ENCODE measurements at regions not wholly inside any gene's neighbourhood (a gene's known extent, or its start where the extent isn't known, plus 50 kb on each side); places are given as distances from the start of the nearest gene placed in this dataset.

DNA sequence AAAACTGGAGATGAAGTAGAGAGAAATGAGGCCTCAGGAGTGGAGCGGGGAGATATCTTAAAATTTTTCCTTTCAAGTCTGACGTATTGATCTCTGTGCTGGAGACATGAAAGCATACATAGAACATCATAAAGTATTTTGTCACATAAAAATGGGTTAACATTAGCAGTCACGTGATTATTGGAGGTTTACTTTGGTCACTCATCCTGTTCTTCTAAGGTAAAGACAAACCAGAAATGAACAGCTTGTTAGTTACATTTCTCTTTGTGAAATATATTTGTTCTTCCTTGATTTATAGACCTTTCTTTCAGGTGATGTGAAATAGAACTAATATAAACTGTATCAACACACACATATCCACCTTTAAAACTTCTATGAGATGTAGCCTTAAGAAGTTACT lies 324.1 kb downstream of the SQOR start:
- TF ChIP-seq, protein P1, sequence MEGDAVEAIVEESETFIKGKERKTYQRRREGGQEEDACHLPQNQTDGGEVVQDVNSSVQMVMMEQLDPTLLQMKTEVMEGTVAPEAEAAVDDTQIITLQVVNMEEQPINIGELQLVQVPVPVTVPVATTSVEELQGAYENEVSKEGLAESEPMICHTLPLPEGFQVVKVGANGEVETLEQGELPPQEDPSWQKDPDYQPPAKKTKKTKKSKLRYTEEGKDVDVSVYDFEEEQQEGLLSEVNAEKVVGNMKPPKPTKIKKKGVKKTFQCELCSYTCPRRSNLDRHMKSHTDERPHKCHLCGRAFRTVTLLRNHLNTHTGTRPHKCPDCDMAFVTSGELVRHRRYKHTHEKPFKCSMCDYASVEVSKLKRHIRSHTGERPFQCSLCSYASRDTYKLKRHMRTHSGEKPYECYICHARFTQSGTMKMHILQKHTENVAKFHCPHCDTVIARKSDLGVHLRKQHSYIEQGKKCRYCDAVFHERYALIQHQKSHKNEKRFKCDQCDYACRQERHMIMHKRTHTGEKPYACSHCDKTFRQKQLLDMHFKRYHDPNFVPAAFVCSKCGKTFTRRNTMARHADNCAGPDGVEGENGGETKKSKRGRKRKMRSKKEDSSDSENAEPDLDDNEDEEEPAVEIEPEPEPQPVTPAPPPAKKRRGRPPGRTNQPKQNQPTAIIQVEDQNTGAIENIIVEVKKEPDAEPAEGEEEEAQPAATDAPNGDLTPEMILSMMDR (IDR thresholded peaks at IDR 0.05), result no peak
- no peak for TF ChIP-seq EZH2 (IDR thresholded peaks at IDR 0.05; ENCODE audit: borderline replicate concordance, insufficient read depth, low read depth, low read length, poor library complexity, severe bottlenecking)

Data from B cell (primary cell).